ENCODE measurements at regions not wholly inside any gene's neighbourhood (a gene's known extent, or its start where the extent isn't known, plus 50 kb on each side); places are given as distances from the start of the nearest gene placed in this dataset.
A peak's percentile ranks its signal among the peaks of the same experiment; 100 is the strongest.
"Not testable (repeated sequence)": the region's sequence is repeated elsewhere in the genome, so short reads cannot be mapped to it uniquely, and the experiment has no call there.

- in situ Hi-C loops (cut with HindIII; ENCODE audit: low sequenced_read_pairs), result no loop called here
- DNase-seq (ENCODE audit: low spot score), result no peak
Observed at GRCh38 chr2:234898534-234899053, 53.2 kb upstream of the SH3BP4 start.

GRCh38 chr2:234888442-234888841, 63.4 kb upstream of the SH3BP4 start:
- in situ Hi-C loops (cut with HindIII; ENCODE audit: low sequenced_read_pairs); DNase-seq (ENCODE audit: low spot score): not testable (repeated sequence)

DNA sequence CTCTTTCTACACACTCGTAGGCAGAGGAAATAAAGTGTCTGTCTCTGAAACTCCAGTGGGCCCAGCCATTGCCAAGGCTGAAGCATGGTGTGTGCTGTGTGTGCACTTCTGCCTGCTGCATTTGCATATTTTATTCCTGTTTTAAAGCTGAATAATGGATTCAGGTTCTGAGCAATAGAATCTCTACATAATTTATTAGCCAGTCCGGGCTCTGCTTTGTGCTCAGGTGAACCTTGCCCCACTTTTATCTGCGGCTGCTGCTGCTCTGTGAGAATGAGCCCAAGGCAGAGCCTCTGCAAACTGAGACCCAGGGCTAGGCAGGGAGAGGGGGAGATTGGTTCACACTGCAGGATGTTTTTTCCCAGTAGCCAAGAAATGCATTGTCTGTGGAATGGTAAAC, 64.6 kb upstream of the SH3BP4 start:
- in situ Hi-C loops (cut with HindIII; ENCODE audit: low sequenced_read_pairs), result no loop called here
- no peak for DNase-seq (ENCODE audit: low spot score)

DNA sequence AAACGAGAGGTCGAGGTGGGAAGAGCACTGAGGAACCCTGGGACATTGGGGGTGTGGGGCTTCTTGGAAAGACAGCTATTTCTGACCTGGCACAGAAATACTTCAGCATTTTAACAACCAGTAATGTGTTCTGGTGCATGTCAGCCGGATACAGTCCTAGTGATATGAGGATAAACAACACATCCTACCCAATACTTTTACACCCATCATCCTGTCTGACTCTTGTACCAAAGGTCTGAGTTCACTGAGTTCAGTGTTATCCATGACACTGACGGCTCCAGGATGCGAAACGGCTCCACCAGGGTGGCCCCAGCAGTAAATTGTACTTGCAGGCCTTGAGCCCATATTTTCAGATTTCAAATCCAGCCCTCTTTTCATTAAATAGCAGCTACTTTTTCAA, 65.9 kb upstream of the SH3BP4 start:
- in situ Hi-C loops (cut with HindIII; ENCODE audit: low sequenced_read_pairs), result no loop called here
- no peak for DNase-seq (ENCODE audit: low spot score)

DNA sequence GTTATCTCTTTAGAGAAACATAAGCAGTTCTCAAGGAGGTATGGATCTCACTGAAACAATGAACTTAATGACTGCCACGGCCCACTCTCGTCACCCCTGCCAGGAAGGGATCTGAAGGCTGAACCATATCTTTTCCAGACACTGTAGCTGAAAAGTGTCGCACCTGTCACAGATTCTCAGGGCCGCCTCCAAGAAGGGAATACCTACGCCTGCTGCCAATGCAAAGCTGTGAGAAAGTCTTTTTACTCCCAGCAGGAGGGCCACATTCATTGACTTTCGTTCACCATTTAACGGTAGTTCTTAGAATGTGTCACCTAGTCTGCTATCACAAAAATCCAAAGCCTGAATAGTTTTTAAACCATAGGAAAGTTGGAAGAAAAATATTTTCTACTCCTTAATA, 66.7 kb upstream of the SH3BP4 start:
- in situ Hi-C loops (cut with HindIII; ENCODE audit: low sequenced_read_pairs), result no loop called here
- DNase-seq (ENCODE audit: low spot score), result no peak

GRCh38 chr2:234884591-234884990, 67.2 kb upstream of the SH3BP4 start:
- in situ Hi-C loops (cut with HindIII; ENCODE audit: low sequenced_read_pairs), result no loop called here
- DNase-seq (ENCODE audit: low spot score), result no peak

DNA sequence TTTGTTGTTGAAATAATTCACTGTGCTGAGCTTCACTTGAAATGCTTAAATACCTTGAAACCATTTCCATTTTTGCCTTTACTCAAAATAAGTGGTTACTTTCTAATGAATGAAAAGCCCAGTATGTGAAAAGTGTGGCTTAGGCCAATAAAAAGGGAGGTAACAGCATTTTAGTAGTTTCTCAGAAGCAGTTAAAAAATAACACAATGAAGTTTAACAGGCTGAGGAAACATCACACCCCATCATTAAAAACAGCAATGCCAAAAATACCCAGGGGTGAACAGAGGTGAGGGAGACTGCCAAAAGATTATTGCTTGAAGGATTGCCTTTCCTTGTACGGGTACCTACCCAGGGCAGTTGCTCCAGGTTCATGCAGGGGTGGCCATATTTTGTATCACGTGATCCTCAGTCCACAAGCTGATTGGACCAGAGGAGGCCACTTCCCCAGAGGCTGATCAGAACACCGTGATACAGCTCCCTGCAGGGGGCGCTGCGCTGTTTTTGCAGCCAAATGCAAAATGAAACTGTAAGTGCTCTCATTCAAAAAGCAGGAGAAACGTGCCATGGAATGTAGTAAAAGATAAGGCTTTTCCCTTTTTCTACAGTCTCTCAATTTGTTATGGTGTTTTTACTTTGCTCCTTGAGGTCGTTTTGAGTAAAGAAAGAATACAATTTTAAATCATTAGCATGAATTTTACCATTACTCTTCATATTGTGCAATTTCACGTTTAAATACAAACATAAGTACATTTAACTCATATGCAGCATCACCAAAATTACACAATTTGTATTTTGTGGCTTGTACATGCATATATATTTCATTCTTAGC, 70.2 kb upstream of the SH3BP4 start:
- in situ Hi-C loops (cut with HindIII; ENCODE audit: low sequenced_read_pairs), result no loop called here

DNA sequence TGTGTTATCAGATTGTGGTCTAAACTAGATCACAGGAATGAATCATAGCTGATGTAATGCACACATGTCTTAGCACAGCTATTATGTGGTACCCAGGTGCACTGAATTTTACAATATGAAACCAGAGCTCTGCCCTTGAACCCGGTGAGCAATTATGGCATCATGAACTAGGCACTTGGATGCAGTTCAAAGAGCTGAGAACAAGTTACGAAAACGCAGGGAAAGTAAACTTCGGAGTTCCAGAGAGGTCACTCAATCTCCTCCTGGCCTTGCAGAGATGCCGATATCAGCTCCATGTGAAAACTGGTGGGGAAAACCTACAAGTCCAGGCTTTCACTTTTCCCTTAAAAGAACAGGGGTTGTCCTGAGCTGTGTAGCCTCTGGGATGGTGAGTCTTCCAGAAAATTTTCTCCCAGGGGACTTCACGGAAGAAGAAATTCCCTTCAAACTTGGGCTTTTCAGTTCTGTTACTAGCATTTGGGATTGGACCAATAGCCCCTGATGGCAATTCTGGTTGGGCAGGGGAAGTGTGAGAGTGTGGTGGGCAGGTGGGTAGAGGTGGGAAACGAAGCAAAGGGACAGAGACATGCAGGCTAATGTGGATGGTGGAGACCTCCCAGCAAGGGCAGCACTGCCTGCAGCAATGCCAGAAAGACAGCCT, 71.1 kb upstream of the SH3BP4 start:
- DNase-seq (ENCODE audit: low spot score), result no peak
- in situ Hi-C loops (cut with HindIII; ENCODE audit: low sequenced_read_pairs), result no loop called here

More for the DNA sequence above, 70.2 kb upstream of the SH3BP4 start:
- peak; percentile 58 for DNase-seq (ENCODE audit: low spot score)

GRCh38 chr2:234879671-234880455, 72.0 kb upstream of the SH3BP4 start:
- DNase-seq (ENCODE audit: low spot score), result no peak
- in situ Hi-C loops (cut with HindIII; ENCODE audit: low sequenced_read_pairs), result no loop called here

DNA sequence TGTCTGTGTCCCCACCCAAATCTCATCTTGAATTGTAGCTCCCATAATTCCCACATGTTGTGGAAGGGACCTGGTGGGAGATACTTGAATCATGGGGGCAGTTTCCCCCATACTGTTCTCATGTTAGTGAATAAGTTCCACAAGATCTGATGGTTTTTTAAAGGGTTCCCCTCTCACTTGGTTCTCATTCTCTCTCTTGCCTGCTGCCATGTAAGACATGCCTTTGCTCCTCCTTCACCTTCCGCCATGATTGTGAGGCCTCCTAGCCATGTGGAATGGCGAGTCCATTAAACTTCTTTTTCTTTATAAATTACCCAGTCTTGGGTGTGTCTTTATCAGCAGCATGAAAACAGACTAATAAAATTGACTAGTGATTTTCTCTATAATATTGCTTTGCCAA, 75.2 kb upstream of the SH3BP4 start:
- DNase-seq (ENCODE audit: low spot score); in situ Hi-C loops (cut with HindIII; ENCODE audit: low sequenced_read_pairs): not testable (repeated sequence)

DNA sequence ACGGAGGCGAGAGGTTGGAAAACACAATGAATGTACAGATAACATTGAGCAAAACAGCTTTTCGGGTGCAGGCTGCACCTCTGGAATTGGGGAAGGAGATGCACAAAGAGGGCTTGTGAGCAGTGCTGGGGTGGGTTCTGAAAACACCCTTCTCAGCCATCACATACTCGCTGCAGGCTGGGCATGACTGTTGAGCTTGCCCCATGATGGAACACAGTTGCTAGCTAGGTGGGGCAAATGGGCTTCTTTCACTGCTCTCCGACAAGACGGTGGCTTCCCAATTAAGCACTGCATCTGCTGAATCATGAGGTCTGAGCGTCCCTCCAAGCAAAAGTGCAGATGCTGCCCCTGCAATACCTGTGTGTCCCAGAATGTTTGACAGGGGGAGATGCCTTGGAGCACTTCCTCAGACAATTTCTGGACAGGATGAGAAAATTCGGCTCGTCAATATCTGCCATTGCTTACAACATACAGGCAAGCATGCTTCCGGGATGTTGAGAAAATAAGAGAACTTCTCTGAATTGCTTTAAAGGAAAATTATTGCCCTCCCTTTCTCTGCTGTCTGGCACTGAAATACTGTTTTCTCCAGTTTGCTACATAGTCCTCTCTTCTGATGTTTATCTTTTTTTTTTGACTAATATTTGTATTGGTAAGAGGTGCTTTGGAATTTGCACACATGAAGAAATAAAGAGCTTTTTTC, 77.3 kb upstream of the SH3BP4 start:
- in situ Hi-C loops (cut with HindIII; ENCODE audit: low sequenced_read_pairs), result no loop called here
- DNase-seq (ENCODE audit: low spot score), result no peak

DNA sequence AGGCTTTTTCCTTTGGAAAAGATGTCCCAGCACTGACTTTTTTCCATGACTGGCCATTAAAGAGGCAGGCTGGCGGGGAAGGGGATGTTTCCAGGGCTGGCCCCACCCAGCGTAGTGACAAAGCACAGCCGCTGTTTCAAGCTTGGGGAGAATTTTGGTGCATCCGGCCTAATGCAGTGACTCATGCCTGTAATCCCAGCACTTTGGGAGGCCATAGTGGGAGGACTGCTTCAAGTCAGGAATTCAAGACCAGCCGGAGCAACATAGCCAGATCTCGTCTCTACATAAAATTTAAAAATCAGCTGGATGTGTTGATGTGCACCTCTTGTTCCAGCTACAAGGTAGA, 78.0 kb upstream of the SH3BP4 start:
- no peak for DNase-seq (ENCODE audit: low spot score)
- in situ Hi-C loops (cut with HindIII; ENCODE audit: low sequenced_read_pairs), result no loop called here

DNA sequence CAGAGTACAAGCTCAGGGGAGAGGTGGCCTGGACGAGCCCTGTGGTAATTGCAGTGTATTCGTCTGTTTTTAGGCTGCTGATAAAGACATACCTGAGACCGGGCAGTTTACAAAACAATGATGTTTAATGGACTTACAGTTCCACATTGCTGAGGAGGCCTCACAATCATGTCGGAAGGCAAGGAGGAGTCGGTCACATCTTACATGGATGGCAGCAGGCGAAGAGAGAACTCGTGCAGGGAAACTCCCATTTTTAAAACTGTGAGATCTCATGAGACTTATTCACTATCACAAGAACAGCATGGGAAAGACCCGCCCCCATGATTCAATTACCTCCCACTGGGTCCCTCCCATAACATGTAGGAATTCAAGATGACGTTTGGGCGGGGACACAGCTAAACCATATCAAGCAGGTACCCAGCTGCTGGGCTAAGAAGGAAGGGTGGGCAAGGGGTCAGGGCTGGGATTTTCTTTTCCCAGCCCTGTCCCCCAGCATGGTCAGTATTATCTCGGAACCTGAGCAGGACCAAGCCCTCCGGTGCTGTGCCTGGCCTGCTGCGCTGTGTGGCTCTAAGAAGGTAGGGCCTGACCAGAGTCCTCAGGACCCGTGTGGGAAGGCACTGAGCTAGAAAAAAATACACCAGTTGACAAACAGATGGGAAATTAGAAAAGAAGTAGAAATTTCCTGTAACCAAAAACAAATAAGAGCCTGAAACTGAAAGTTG, 78.6 kb upstream of the SH3BP4 start:
- DNase-seq (ENCODE audit: low spot score), result no peak
- in situ Hi-C loops (cut with HindIII; ENCODE audit: low sequenced_read_pairs), result no loop called here

DNA sequence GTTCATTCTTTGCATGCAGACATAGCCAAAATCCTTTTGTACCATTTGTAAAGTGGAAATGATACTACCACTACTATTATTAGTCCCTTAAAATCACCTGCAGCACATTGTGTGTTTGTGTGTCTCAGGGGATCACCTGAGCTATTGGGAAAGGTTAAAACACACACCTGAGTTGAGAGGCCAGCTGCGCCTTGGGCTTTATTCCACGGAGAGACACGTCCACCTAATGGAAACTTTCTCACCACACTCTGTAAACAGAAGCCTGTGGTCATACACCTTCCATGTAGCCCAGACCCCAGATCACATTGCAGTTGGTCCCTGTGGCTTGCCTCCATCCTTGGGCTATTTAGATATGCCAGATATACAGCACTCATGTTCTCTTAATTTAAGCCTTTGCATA, 81.8 kb upstream of the SH3BP4 start:
- in situ Hi-C loops (cut with HindIII; ENCODE audit: low sequenced_read_pairs), result no loop called here
- DNase-seq (ENCODE audit: low spot score), result no peak

- DNase-seq (ENCODE audit: low spot score), result no peak
- in situ Hi-C loops (cut with HindIII; ENCODE audit: low sequenced_read_pairs), result no loop called here
Observed at GRCh38 chr2:234869164-234869563, 82.7 kb upstream of the SH3BP4 start.

- no peak for DNase-seq (ENCODE audit: low spot score)
- in situ Hi-C loops (cut with HindIII; ENCODE audit: low sequenced_read_pairs), result no loop called here
Observed at GRCh38 chr2:234867882-234868285, 83.9 kb upstream of the SH3BP4 start.

- in situ Hi-C loops (cut with HindIII; ENCODE audit: low sequenced_read_pairs), result no loop called here
- no peak for DNase-seq (ENCODE audit: low spot score)
Observed at GRCh38 chr2:234865586-234865985, 86.2 kb upstream of the SH3BP4 start.

DNA sequence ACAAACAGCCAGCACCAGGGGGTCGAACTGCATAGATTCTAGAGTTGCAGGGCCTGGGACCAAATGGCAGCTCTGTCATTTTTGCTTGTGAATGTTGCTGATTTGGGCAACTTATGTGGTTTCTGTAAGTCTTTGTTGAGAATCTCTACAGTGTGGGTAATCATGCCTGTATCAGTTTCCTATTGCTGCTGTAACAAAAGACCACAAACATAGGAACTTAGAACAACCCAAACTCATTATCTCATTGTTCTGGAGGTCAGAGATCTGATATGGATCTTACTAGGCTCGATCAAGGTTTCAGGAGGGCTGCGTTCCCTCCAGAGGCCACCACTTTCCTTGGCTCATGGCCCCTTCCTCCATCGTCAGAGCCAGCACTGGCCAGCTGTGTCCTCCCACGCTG, 86.8 kb upstream of the SH3BP4 start:
- in situ Hi-C loops (cut with HindIII; ENCODE audit: low sequenced_read_pairs), result no loop called here
- no peak for DNase-seq (ENCODE audit: low spot score)

DNA sequence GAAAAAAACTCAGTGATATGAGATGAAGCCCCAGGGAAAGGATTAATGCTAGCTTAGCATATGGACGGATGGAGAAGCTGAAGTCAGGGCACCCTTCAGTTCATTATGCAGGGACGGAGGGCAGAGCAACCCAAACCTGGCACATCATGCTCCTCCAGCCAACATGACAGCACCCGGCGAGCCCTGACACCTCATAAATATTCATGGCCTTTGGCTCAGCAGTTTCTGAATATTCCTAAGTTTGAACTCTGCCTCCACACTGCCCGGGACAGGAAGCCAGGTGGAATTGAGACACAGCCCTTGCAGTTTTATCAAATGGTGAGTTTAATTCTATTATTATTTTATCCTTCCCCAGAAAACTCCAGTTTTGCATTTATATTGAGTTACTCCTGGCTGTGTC, 87.3 kb upstream of the SH3BP4 start:
- in situ Hi-C loops (cut with HindIII; ENCODE audit: low sequenced_read_pairs), result no loop called here
- no peak for DNase-seq (ENCODE audit: low spot score)

Measured in G401 (cell line).